ENCODE measurements at regions not wholly inside any gene's neighbourhood (a gene's known extent, or its start where the extent isn't known, plus 50 kb on each side); places are given as distances from the start of the nearest gene placed in this dataset.

GRCh38 chr2:156145976-156146375 is 186.5 kb downstream of the NR4A2 start:
- ATAC-seq: no peak
- Histone ChIP-seq H3K27ac (no peak overlapping the region), H3K9me3 (no peaks in the 10 kb centered on the region), H3K36me3 (no peaks in the 10 kb centered on the region), H3K4me1 (no peaks in the 10 kb centered on the region), H3K4me3 (no peak overlapping the region), H3K27me3 (no peaks in the 10 kb centered on the region)
- in situ Hi-C loops (cut with MboI; ENCODE audit: low sequenced_read_pairs in 4 of 4) (no loop called here), intact Hi-C loops (cut with DNase I; ENCODE audit: low total_unique reads) (no loop called here)
- TF ChIP-seq POLR2A (IDR thresholded peaks at IDR 0.05): no peak
- no peak for TF ChIP-seq CTCF (IDR thresholded peaks at IDR 0.05 in 4 of 5, conservative IDR thresholded peaks at IDR 0.05 in 1 of 5)
- DNase-seq: no peak

GRCh38 chr2:156145469-156145868 is 187.1 kb downstream of the NR4A2 start:
- no peak for DNase-seq

GRCh38 chr2:156136566-156136965 is 196.0 kb downstream of the NR4A2 start:
- Histone ChIP-seq H3K27me3 (no peaks in the 10 kb centered on the region), H3K4me1 (no peaks in the 10 kb centered on the region), H3K4me3 (no peak overlapping the region), H3K9me3 (no peaks in the 10 kb centered on the region), H3K36me3 (no peaks in the 10 kb centered on the region), H3K27ac (no peak overlapping the region)
- intact Hi-C loops (cut with DNase I; ENCODE audit: low total_unique reads) (no loop called here), in situ Hi-C loops (cut with MboI; ENCODE audit: low sequenced_read_pairs in 4 of 4) (no loop called here)
- no peak for TF ChIP-seq POLR2A (IDR thresholded peaks at IDR 0.05)
- no peak for TF ChIP-seq CTCF (IDR thresholded peaks at IDR 0.05 in 4 of 5, conservative IDR thresholded peaks at IDR 0.05 in 1 of 5)
- ATAC-seq (no peak), DNase-seq (no peak)

More at GRCh38 chr2:156145469-156145868, 187.1 kb downstream of the NR4A2 start:
- H3K4me3 ChIP-seq: no peak overlapping the region
- no peaks in the 10 kb centered on the region for H3K9me3 ChIP-seq
- no peak for ATAC-seq
- intact Hi-C loops (cut with DNase I; ENCODE audit: low total_unique reads) (no loop called here), in situ Hi-C loops (cut with MboI; ENCODE audit: low sequenced_read_pairs in 4 of 4) (no loop called here)
- TF ChIP-seq POLR2A (IDR thresholded peaks at IDR 0.05): no peak
- no peak for TF ChIP-seq CTCF (IDR thresholded peaks at IDR 0.05 in 4 of 5, conservative IDR thresholded peaks at IDR 0.05 in 1 of 5)
- H3K27me3 ChIP-seq: no peaks in the 10 kb centered on the region
- no peaks in the 10 kb centered on the region for H3K36me3 ChIP-seq
- no peak overlapping the region for H3K27ac ChIP-seq
- no peaks in the 10 kb centered on the region for H3K4me1 ChIP-seq

GRCh38 chr2:156134887-156135286 is 197.6 kb downstream of the NR4A2 start:
- no peak for ATAC-seq

More at GRCh38 chr2:156134887-156135286, 197.6 kb downstream of the NR4A2 start:
- Histone ChIP-seq H3K4me1 (no peaks in the 10 kb centered on the region), H3K4me3 (no peak overlapping the region), H3K27ac (no peak overlapping the region), H3K36me3 (no peaks in the 10 kb centered on the region), H3K9me3 (no peaks in the 10 kb centered on the region), H3K27me3 (no peaks in the 10 kb centered on the region)
- DNase-seq: no peak
- TF ChIP-seq POLR2A (IDR thresholded peaks at IDR 0.05) (no peak), CTCF (IDR thresholded peaks at IDR 0.05 in 4 of 5, conservative IDR thresholded peaks at IDR 0.05 in 1 of 5) (no peak)
- intact Hi-C loops (cut with DNase I; ENCODE audit: low total_unique reads): no loop called here
- in situ Hi-C loops (cut with MboI; ENCODE audit: low sequenced_read_pairs in 4 of 4): no loop called here
